ENCODE measurements at regions not wholly inside any gene's neighbourhood (a gene's known extent, or its start where the extent isn't known, plus 50 kb on each side); places are given as distances from the start of the nearest gene placed in this dataset.

- no peak overlapping the region for H3K27ac ChIP-seq
- TF ChIP-seq CTCF (IDR thresholded peaks at IDR 0.05) = no peak
- no peak for DNase-seq (ENCODE audit: low spot score)
- H3K4me3 ChIP-seq = no peak overlapping the region
These were observed 330.8 kb downstream of the GPAM start for GRCh38 chr10:111852801-111853200.

- Histone ChIP-seq H3K27ac (no peak overlapping the region), H3K4me3 (no peak overlapping the region)
- no peak for DNase-seq (ENCODE audit: low spot score)
- TF ChIP-seq CTCF (IDR thresholded peaks at IDR 0.05) = no peak
These were observed 326.9 kb downstream of the GPAM start for GRCh38 chr10:111856631-111857030.

DNA sequence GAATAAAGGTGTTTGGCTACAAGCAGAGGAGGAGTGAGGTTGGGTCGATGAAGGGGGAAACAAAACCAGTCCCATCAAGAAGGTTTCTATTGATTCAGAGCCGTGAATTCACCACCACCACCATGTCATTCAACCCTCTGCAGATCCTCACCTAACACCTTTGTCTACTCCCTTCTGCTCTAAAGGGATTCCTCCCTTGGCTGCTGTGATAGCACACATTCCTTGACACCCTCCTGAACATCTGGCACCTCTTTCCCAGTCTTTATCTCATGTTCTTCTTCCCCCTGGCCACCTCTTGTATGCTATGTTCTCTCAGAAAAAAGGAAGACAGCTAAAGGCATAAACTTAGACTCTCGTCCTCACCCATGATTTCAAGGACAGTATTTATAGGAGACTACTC lies 318.0 kb downstream of the GPAM start:
- Histone ChIP-seq H3K27ac (no peak overlapping the region), H3K4me3 (no peak overlapping the region)
- TF ChIP-seq CTCF (IDR thresholded peaks at IDR 0.05) = no peak
- DNase-seq (ENCODE audit: low spot score) = no peak

- no peak for DNase-seq (ENCODE audit: low spot score)
- Histone ChIP-seq H3K27ac (no peak overlapping the region), H3K4me3 (no peak overlapping the region)
- no peak for TF ChIP-seq CTCF (IDR thresholded peaks at IDR 0.05)
These were observed 312.1 kb downstream of the GPAM start for GRCh38 chr10:111871458-111871857.

GRCh38 chr10:111872591-111872990 lies 311.0 kb downstream of the GPAM start:
- DNase-seq (ENCODE audit: low spot score) = no peak
- no peak for TF ChIP-seq CTCF (IDR thresholded peaks at IDR 0.05)
- Histone ChIP-seq H3K27ac (no peak overlapping the region), H3K4me3 (no peak overlapping the region)

- no peak for DNase-seq (ENCODE audit: low spot score)
- H3K27ac ChIP-seq = no peak overlapping the region
- H3K4me3 ChIP-seq = no peak overlapping the region
- no peak for TF ChIP-seq CTCF (IDR thresholded peaks at IDR 0.05)
These were observed 310.5 kb downstream of the GPAM start for GRCh38 chr10:111873041-111873440.

- no peak for TF ChIP-seq CTCF (IDR thresholded peaks at IDR 0.05)
- no peak for DNase-seq (ENCODE audit: low spot score)
- Histone ChIP-seq H3K4me3 (no peak overlapping the region), H3K27ac (no peak overlapping the region)
These were observed 309.9 kb downstream of the GPAM start for GRCh38 chr10:111873621-111874135.
